ENCODE measurements at regions not wholly inside any gene's neighbourhood (a gene's known extent, or its start where the extent isn't known, plus 50 kb on each side); places are given as distances from the start of the nearest gene placed in this dataset.

DNA sequence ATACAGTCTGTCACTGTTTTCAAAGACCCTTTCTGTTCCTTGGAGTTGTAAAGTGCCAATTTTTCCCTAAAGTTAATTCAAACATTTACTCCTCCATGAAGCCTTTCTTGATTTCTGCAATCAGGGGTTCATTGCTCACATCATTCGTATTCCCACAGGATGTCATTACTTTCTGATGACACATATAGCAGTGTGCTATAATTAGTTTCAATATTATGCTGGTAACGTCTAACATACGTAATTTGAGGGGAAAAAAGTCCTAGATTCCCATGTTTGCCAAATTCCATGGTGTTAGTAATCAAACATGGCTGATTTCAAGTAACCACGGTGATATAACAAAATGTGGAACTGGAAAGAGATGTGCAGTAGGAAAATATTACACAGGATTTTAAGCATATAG is 468.2 kb upstream of the MEF2C start:
- Histone ChIP-seq H3K9me3 (ENCODE audit: control insufficient read depth, low read depth, low read length) (no peaks in the 10 kb centered on the region), H3K36me3 (ENCODE audit: control insufficient read depth, insufficient read depth, low read length) (no peaks in the 10 kb centered on the region), H3K27ac (ENCODE audit: low read length) (no peak overlapping the region), H3K4me1 (ENCODE audit: control insufficient read depth, insufficient read depth, low read length) (no peaks in the 10 kb centered on the region), H3K27me3 (ENCODE audit: control insufficient read depth, insufficient read depth, low read length) (no peaks in the 10 kb centered on the region), H3K4me3 (ENCODE audit: low read length) (no peak overlapping the region)
- WGBS (ENCODE audit: insufficient coverage, low lambda C conversion rate), result 93% methylated on average over 3 of the region's 4 CpGs
- DNase-seq, result no peak

DNA sequence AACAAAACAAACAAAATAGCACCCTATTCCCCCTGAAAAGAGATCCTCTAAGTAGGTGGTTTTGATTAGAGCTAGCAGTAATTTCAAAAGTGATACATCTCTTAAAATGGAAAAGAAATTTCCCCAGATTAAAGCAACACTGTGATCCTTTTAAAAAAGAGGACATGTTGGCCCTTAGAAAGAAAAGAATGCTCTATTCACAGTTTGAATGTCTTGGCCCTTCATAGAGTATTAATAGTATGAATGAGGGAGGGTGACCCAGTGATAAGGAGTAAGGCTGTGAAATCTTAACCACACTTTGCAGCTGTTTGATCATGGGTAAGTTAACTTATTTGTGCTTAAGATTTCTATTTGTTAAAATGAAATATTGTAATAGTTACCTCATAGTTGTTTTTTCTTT is 467.7 kb upstream of the MEF2C start:
- Histone ChIP-seq H3K4me3 (ENCODE audit: low read length) (no peak overlapping the region), H3K36me3 (ENCODE audit: control insufficient read depth, insufficient read depth, low read length) (no peaks in the 10 kb centered on the region), H3K27me3 (ENCODE audit: control insufficient read depth, insufficient read depth, low read length) (no peaks in the 10 kb centered on the region), H3K9me3 (ENCODE audit: control insufficient read depth, low read depth, low read length) (no peaks in the 10 kb centered on the region), H3K27ac (ENCODE audit: low read length) (no peak overlapping the region), H3K4me1 (ENCODE audit: control insufficient read depth, insufficient read depth, low read length) (no peaks in the 10 kb centered on the region)
- no peak for DNase-seq

DNA sequence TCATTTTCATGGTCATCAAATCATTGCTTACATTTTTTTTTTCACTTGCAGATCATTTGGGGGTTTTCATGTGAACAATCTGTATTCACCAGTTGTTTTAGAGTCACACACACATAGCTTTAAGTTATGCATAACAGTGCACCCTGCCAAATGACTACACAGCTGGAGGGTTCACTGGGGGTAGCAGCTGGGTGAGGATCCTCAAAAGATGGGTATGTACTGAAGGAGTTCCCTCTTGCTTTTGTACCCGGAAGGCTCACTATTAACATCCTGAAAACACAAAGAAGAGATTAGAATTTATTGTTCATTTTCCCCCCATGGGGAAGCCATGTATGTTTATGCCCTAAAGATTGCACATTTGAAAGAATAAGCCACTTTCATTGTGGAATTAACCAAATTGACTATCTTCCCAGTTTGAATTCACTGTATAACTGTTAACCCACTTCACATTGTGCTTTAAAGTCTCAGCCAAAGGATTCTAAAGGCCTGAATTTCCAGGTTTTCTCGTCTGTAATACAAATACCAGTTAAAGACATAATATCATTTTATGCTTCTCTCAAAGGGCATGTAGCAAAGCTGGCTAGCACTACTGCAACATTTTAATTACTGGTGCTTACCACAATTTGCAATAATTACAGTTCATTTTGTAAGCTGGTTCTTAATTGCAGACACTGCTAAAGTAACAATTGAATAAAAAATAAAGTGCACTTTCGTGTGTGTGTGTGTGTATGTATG is 466.4 kb upstream of the MEF2C start:
- no peak overlapping the region for H3K27ac ChIP-seq (ENCODE audit: low read length)
- no peak overlapping the region for H3K4me3 ChIP-seq (ENCODE audit: low read length)
- no peaks in the 10 kb centered on the region for H3K9me3 ChIP-seq (ENCODE audit: control insufficient read depth, low read depth, low read length)
- no peaks in the 10 kb centered on the region for H3K27me3 ChIP-seq (ENCODE audit: control insufficient read depth, insufficient read depth, low read length)
- 84% methylated on average over 2 of the region's 3 CpGs for WGBS (ENCODE audit: insufficient coverage, low lambda C conversion rate)
- no peaks in the 10 kb centered on the region for H3K4me1 ChIP-seq (ENCODE audit: control insufficient read depth, insufficient read depth, low read length)
- DNase-seq, result no peak
- no peaks in the 10 kb centered on the region for H3K36me3 ChIP-seq (ENCODE audit: control insufficient read depth, insufficient read depth, low read length)

DNA sequence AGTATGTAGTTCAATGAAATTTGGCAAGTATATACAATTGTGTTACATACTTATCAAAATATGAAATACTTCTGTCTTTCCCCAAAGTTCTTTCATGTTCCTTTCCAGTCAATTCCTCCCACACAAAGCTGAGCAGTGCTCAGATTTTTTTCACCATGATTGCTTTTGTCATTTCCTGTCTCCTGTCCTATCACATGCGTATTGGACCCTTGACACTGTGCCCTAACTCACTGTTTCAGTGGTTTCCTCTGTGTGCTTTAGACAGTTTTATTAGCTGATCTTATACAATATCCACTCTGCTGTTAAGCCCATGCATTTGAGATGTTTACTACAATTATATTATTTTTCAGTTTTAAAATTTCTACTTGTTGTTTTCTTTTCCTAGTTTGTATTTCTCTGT is 463.6 kb upstream of the MEF2C start:
- Histone ChIP-seq H3K4me3 (ENCODE audit: low read length) (no peak overlapping the region), H3K4me1 (ENCODE audit: control insufficient read depth, insufficient read depth, low read length) (peaks cover 4% of the 10 kb centered on the region), H3K36me3 (ENCODE audit: control insufficient read depth, insufficient read depth, low read length) (no peaks in the 10 kb centered on the region), H3K9me3 (ENCODE audit: control insufficient read depth, low read depth, low read length) (no peaks in the 10 kb centered on the region), H3K27me3 (ENCODE audit: control insufficient read depth, insufficient read depth, low read length) (no peaks in the 10 kb centered on the region), H3K27ac (ENCODE audit: low read length) (no peak overlapping the region)
- no peak for DNase-seq
- 100% methylated on average over 1 of the region's 1 CpG for WGBS (ENCODE audit: insufficient coverage, low lambda C conversion rate)

GRCh38 chr5:89343666-89344065 is 460.7 kb upstream of the MEF2C start:
- H3K4me1 ChIP-seq (ENCODE audit: control insufficient read depth, insufficient read depth, low read length), result peaks cover 4% of the 10 kb centered on the region
- no CpG with 5 or more reads among the region's 4 CpGs for WGBS (ENCODE audit: insufficient coverage, low lambda C conversion rate)
- no peaks in the 10 kb centered on the region for H3K9me3 ChIP-seq (ENCODE audit: control insufficient read depth, low read depth, low read length)
- no peak overlapping the region for H3K4me3 ChIP-seq (ENCODE audit: low read length)
- peak; percentile 41 to 80 for DNase-seq
- no peaks in the 10 kb centered on the region for H3K36me3 ChIP-seq (ENCODE audit: control insufficient read depth, insufficient read depth, low read length)
- H3K27ac ChIP-seq (ENCODE audit: low read length), result peak overlapping the region; percentile 41
- no peaks in the 10 kb centered on the region for H3K27me3 ChIP-seq (ENCODE audit: control insufficient read depth, insufficient read depth, low read length)

DNA sequence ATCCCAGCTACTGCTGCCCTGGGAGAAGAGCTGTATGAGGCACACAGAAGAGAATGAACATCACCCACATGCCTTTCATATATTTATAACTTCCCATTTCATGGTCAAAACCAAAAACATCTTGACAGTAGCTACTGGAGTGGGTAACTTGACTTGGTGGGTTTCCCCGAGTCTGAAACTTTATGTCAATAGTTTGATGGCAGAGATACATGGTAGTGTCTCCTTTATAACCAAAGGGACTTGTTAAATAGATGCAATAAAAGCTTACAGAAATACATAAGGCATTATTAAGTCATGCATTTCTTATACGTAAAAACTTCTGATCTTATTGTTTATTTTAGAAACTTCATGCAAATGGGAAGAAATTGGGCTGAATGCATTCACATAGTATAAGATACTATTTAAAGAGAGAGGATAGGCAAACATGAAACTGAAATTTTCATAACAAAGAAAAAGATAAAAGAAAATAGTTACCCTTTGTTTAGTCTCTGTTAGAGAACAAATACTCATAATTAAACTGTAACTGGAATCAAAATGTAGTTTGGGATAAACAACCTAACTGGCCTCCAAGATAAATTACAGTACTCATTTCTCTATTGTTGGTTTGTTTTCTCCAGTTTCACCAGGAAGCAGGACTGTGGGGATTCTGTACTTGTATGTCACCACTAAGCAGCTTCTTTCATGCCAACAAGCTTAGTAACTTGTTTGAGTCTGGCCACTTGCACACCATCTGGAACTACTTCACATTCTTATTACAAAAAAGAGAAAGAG is 459.3 kb upstream of the MEF2C start:
- Histone ChIP-seq H3K27me3 (ENCODE audit: control insufficient read depth, insufficient read depth, low read length) (no peaks in the 10 kb centered on the region), H3K36me3 (ENCODE audit: control insufficient read depth, insufficient read depth, low read length) (no peaks in the 10 kb centered on the region), H3K9me3 (ENCODE audit: control insufficient read depth, low read depth, low read length) (no peaks in the 10 kb centered on the region), H3K27ac (ENCODE audit: low read length) (no peak overlapping the region), H3K4me3 (ENCODE audit: low read length) (no peak overlapping the region), H3K4me1 (ENCODE audit: control insufficient read depth, insufficient read depth, low read length) (peaks cover 4% of the 10 kb centered on the region)
- WGBS (ENCODE audit: insufficient coverage, low lambda C conversion rate), result 82% methylated on average over 1 of the region's 2 CpGs
- no peak for DNase-seq

- WGBS (ENCODE audit: insufficient coverage, low lambda C conversion rate), result 100% methylated on average over 1 of the region's 2 CpGs
- Histone ChIP-seq H3K36me3 (ENCODE audit: control insufficient read depth, insufficient read depth, low read length) (no peaks in the 10 kb centered on the region), H3K27ac (ENCODE audit: low read length) (no peak overlapping the region), H3K4me3 (ENCODE audit: low read length) (no peak overlapping the region), H3K9me3 (ENCODE audit: control insufficient read depth, low read depth, low read length) (no peaks in the 10 kb centered on the region), H3K27me3 (ENCODE audit: control insufficient read depth, insufficient read depth, low read length) (no peaks in the 10 kb centered on the region), H3K4me1 (ENCODE audit: control insufficient read depth, insufficient read depth, low read length) (peaks cover 4% of the 10 kb centered on the region)
- no peak for DNase-seq
Measured at GRCh38 chr5:89338935-89339334, 456.0 kb upstream of the MEF2C start.

- H3K27me3 ChIP-seq (ENCODE audit: control insufficient read depth, insufficient read depth, low read length), result no peaks in the 10 kb centered on the region
- no peak for DNase-seq
- H3K9me3 ChIP-seq (ENCODE audit: control insufficient read depth, low read depth, low read length), result no peaks in the 10 kb centered on the region
- no peak overlapping the region for H3K27ac ChIP-seq (ENCODE audit: low read length)
- no peak overlapping the region for H3K4me3 ChIP-seq (ENCODE audit: low read length)
- WGBS (ENCODE audit: insufficient coverage, low lambda C conversion rate), result 100% methylated on average over 2 of the region's 2 CpGs
- H3K4me1 ChIP-seq (ENCODE audit: control insufficient read depth, insufficient read depth, low read length), result no peaks in the 10 kb centered on the region
- no peaks in the 10 kb centered on the region for H3K36me3 ChIP-seq (ENCODE audit: control insufficient read depth, insufficient read depth, low read length)
Measured at GRCh38 chr5:89336111-89336510, 453.1 kb upstream of the MEF2C start.

DNA sequence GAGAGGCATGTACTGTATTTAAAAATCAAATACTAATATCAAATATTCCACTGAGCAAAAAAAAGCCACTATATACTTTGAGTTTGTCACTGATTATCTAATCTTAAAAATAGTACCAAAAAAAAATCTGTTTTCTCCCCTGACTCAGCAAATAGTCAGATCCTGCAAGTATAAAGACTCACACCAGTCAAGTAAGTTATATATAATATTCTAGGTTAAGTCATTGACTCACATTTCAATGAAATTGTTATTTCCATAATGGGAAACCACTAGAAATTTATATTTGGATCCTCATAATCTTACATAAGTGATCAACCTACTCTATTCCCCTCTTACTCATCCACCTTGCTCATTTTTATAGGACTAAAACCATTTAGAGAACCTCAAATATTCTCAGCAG is 447.2 kb upstream of the MEF2C start:
- H3K27ac ChIP-seq (ENCODE audit: low read length), result no peak overlapping the region
- no peak for DNase-seq
- no peaks in the 10 kb centered on the region for H3K36me3 ChIP-seq (ENCODE audit: control insufficient read depth, insufficient read depth, low read length)
- no peaks in the 10 kb centered on the region for H3K9me3 ChIP-seq (ENCODE audit: control insufficient read depth, low read depth, low read length)
- H3K4me3 ChIP-seq (ENCODE audit: low read length), result no peak overlapping the region
- H3K4me1 ChIP-seq (ENCODE audit: control insufficient read depth, insufficient read depth, low read length), result no peaks in the 10 kb centered on the region
- H3K27me3 ChIP-seq (ENCODE audit: control insufficient read depth, insufficient read depth, low read length), result no peaks in the 10 kb centered on the region

- no peaks in the 10 kb centered on the region for H3K27me3 ChIP-seq (ENCODE audit: control insufficient read depth, insufficient read depth, low read length)
- no peak overlapping the region for H3K27ac ChIP-seq (ENCODE audit: low read length)
- 80% methylated on average over 1 of the region's 3 CpGs for WGBS (ENCODE audit: insufficient coverage, low lambda C conversion rate)
- no peaks in the 10 kb centered on the region for H3K4me1 ChIP-seq (ENCODE audit: control insufficient read depth, insufficient read depth, low read length)
- H3K36me3 ChIP-seq (ENCODE audit: control insufficient read depth, insufficient read depth, low read length), result no peaks in the 10 kb centered on the region
- no peaks in the 10 kb centered on the region for H3K9me3 ChIP-seq (ENCODE audit: control insufficient read depth, low read depth, low read length)
- H3K4me3 ChIP-seq (ENCODE audit: low read length), result no peak overlapping the region
- DNase-seq, result peak in 1 of 2 donors; percentile 46
Measured at GRCh38 chr5:89327608-89328007, 444.6 kb upstream of the MEF2C start.

GRCh38 chr5:89324990-89325389 is 442.0 kb upstream of the MEF2C start:
- no peaks in the 10 kb centered on the region for H3K27me3 ChIP-seq (ENCODE audit: control insufficient read depth, insufficient read depth, low read length)
- no peak for DNase-seq
- H3K4me1 ChIP-seq (ENCODE audit: control insufficient read depth, insufficient read depth, low read length), result no peaks in the 10 kb centered on the region
- no peak overlapping the region for H3K4me3 ChIP-seq (ENCODE audit: low read length)
- H3K27ac ChIP-seq (ENCODE audit: low read length), result no peak overlapping the region
- H3K9me3 ChIP-seq (ENCODE audit: control insufficient read depth, low read depth, low read length), result no peaks in the 10 kb centered on the region
- H3K36me3 ChIP-seq (ENCODE audit: control insufficient read depth, insufficient read depth, low read length), result no peaks in the 10 kb centered on the region

Measured in large intestine (tissue), 3 donors.